HG03135 (cell line): ENCODE measurements at regions not wholly inside any gene's neighbourhood (a gene's known extent, or its start where the extent isn't known, plus 50 kb on each side); places are given as distances from the start of the nearest gene placed in this dataset.

ENCODE experiments used
- ATAC-seq: cut with Tn5 transposase; IDR thresholded peaks from one replicate; pipeline ENCODE4 v1.9.1; 2021; ENCODE audit warnings: mild to moderate bottlenecking, moderate library complexity; ENCODE audit not compliant: unreplicated experiment

- no peak for ATAC-seq
Observed at GRCh38 chr4:123259676-123260646, 136.6 kb upstream of the SPRY1 start.

GRCh38 chr4:123260653-123261052, 135.9 kb upstream of the SPRY1 start:
- ATAC-seq, result no peak

GRCh38 chr4:123262080-123262479, 134.5 kb upstream of the SPRY1 start:
- ATAC-seq, result no peak

GRCh38 chr4:123265443-123265842, 131.2 kb upstream of the SPRY1 start:
- no peak for ATAC-seq

- ATAC-seq, result no peak
Observed at GRCh38 chr4:123266221-123266620, 130.4 kb upstream of the SPRY1 start.

GRCh38 chr4:123278755-123279154, 117.8 kb upstream of the SPRY1 start:
- ATAC-seq, result no peak

- ATAC-seq, result no peak
Observed at GRCh38 chr4:123283371-123283895, 113.2 kb upstream of the SPRY1 start.

GRCh38 chr4:123284168-123284567, 112.4 kb upstream of the SPRY1 start:
- no peak for ATAC-seq

GRCh38 chr4:123286903-123287466, 109.6 kb upstream of the SPRY1 start:
- no peak for ATAC-seq

- peak; percentile 82 for ATAC-seq
Observed at GRCh38 chr4:123288309-123289025, 108.1 kb upstream of the SPRY1 start.

- no peak for ATAC-seq
Observed at GRCh38 chr4:123291329-123291728, 105.3 kb upstream of the SPRY1 start.

GRCh38 chr4:123297836-123298235, 98.8 kb upstream of the SPRY1 start:
- ATAC-seq, result peak; percentile 60

GRCh38 chr4:123298261-123298660, 98.3 kb upstream of the SPRY1 start:
- no peak for ATAC-seq

- no peak for ATAC-seq
Observed at GRCh38 chr4:123298801-123299200, 97.8 kb upstream of the SPRY1 start.

GRCh38 chr4:123299212-123299691, 97.3 kb upstream of the SPRY1 start:
- ATAC-seq, result no peak

GRCh38 chr4:123300222-123301039, 96.2 kb upstream of the SPRY1 start:
- no peak for ATAC-seq

- ATAC-seq, result no peak
Observed at GRCh38 chr4:123301923-123302322, 94.7 kb upstream of the SPRY1 start.

GRCh38 chr4:123304151-123304964, 92.2 kb upstream of the SPRY1 start:
- ATAC-seq, result peak; percentile 78

- no peak for ATAC-seq
Observed at GRCh38 chr4:123305736-123306135, 90.9 kb upstream of the SPRY1 start.

GRCh38 chr4:123306769-123307168, 89.8 kb upstream of the SPRY1 start:
- ATAC-seq, result no peak
